ENCODE measurements at regions not wholly inside any gene's neighbourhood (a gene's known extent, or its start where the extent isn't known, plus 50 kb on each side); places are given as distances from the start of the nearest gene placed in this dataset.
"Not testable (repeated sequence)": the region's sequence is repeated elsewhere in the genome, so short reads cannot be mapped to it uniquely, and the experiment has no call there.

DNA sequence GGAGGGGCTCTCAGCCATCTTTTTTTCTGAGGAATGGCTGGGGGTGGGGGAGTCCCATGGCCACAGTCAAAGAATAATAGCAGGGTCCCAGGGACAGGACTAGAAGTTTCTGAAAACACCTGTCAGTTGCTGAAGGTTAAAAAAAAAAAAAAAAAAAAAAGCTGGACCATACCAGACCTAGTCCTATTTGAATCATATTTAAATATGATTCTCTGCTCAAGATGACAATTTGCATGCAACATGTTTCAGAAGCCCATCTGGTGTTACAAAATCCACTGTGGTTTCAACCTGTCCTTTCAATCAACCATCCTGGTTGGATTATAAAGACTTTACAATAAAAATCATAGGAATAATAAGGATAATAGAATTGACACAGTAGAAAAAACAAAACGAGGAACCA, 153.7 kb downstream of the TENT5C start:
- intact Hi-C loops (cut with DNase I): loop anchor here (10.0 kb wide), 1 partner anchor 175 kb away; no protein-coding TSS in a partner anchor
- Histone ChIP-seq H3K27ac (no peak overlapping the region), H3K36me3 (no peaks in the 10 kb centered on the region), H3K4me1 (peaks cover 5 to 10% of the 10 kb centered on the region in 2 donors), H3K27me3 (no peaks in the 10 kb centered on the region), H3K4me3 (replicated peaks in 1 of 3) (no peak overlapping the region), H3K9me3 (no peaks in the 10 kb centered on the region)
- no peak for DNase-seq
- WGBS, 2 donors: 61 to 81% methylated on average over 1 of the region's 1 CpG
- TF ChIP-seq POLR2A (IDR thresholded peaks at IDR 0.05): no peak
- TF ChIP-seq, protein P1, sequence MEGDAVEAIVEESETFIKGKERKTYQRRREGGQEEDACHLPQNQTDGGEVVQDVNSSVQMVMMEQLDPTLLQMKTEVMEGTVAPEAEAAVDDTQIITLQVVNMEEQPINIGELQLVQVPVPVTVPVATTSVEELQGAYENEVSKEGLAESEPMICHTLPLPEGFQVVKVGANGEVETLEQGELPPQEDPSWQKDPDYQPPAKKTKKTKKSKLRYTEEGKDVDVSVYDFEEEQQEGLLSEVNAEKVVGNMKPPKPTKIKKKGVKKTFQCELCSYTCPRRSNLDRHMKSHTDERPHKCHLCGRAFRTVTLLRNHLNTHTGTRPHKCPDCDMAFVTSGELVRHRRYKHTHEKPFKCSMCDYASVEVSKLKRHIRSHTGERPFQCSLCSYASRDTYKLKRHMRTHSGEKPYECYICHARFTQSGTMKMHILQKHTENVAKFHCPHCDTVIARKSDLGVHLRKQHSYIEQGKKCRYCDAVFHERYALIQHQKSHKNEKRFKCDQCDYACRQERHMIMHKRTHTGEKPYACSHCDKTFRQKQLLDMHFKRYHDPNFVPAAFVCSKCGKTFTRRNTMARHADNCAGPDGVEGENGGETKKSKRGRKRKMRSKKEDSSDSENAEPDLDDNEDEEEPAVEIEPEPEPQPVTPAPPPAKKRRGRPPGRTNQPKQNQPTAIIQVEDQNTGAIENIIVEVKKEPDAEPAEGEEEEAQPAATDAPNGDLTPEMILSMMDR (IDR thresholded peaks at IDR 0.05): no peak

DNA sequence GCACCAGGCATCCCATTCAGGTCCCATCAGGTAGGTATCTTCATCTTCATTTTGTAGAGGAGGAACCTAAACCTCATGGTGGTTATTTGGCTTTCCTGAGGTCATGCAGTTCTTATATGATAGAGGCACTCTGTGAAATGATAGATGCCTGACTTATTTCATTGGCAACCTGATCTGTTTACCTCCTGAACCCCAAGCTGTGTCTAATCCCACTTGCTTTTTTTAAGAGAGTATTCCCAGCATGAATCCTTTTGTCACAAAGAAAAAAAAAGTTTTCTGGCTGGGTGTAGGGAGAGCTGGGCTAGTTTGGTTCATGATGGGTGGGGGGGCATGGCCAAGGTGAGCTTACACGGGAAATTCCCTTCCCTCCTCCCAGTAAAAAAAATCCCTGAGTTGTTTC, 154.2 kb downstream of the TENT5C start:
- intact Hi-C loops (cut with DNase I): no loop called here
- WGBS, 2 donors: 58 to 67% methylated on average over 1 of the region's 1 CpG

DNA sequence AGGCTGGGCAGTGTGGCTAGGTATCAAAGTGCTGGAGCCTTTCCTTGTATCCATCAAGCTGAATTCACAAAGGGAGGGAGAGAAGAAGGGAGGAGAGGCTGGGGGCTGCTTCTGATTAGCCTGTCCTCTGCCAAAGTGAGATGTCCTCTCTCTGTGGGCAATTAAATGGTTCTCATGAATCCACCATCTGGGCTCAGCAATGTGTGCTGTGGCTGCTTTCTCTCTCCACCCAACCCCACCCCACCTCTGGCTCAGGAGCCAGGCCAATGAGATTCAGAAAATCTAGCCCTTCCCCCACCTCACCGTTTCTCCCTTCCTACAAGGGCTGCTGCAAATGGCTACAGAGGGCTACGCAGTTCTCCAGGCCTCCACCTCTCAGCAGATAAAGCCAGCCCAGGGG, 154.6 kb downstream of the TENT5C start:
- intact Hi-C loops (cut with DNase I): no loop called here
- Histone ChIP-seq H3K27me3 (no peaks in the 10 kb centered on the region), H3K27ac (no peak overlapping the region), H3K9me3 (no peaks in the 10 kb centered on the region), H3K4me1 (peaks cover 5 to 10% of the 10 kb centered on the region in 2 donors), H3K4me3 (replicated peaks in 1 of 3) (no peak overlapping the region), H3K36me3 (no peaks in the 10 kb centered on the region)
- 73 to 74% methylated on average over 2 of the region's 2 CpGs for WGBS, 2 donors
- TF ChIP-seq, protein P1 (IDR thresholded peaks at IDR 0.05): no peak
- TF ChIP-seq POLR2A (IDR thresholded peaks at IDR 0.05): no peak
- DNase-seq: no peak

More for the DNA sequence above, 154.2 kb downstream of the TENT5C start:
- TF ChIP-seq POLR2A (IDR thresholded peaks at IDR 0.05): no peak
- TF ChIP-seq, protein P1 (IDR thresholded peaks at IDR 0.05): no peak
- H3K9me3 ChIP-seq: no peaks in the 10 kb centered on the region
- peaks cover 5 to 10% of the 10 kb centered on the region in 2 donors for H3K4me1 ChIP-seq
- H3K27me3 ChIP-seq: no peaks in the 10 kb centered on the region
- H3K36me3 ChIP-seq: no peaks in the 10 kb centered on the region
- no peak for DNase-seq
- no peak overlapping the region for H3K4me3 ChIP-seq (replicated peaks in 1 of 3)
- no peak overlapping the region for H3K27ac ChIP-seq

DNA sequence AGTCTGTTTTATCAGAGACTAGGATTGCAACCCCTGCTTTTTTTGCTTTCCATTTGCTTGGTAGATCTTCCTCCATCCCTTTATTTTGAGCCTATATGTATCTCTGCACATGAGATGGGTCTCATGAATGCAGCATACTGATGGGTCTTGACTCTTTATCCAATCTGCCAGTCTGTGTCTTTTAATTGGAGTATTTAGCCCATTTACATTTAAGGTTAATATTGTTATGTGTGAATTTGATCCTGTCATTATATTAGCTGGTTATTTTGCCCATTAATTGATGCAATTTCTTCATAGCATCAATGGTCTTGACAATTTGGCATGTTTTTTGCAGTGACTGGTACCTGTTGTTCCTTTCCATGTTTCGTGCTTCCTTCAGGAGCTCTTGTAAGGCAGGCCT, 161.7 kb downstream of the GDAP2 start:
- WGBS, 2 donors: 79 to 84% methylated on average over 1 of the region's 1 CpG
- H3K27ac ChIP-seq; H3K27me3 ChIP-seq; H3K4me3 ChIP-seq (replicated peaks in 1 of 3); H3K36me3 ChIP-seq; H3K4me1 ChIP-seq; intact Hi-C loops (cut with DNase I); H3K9me3 ChIP-seq; DNase-seq: not testable (repeated sequence)

DNA sequence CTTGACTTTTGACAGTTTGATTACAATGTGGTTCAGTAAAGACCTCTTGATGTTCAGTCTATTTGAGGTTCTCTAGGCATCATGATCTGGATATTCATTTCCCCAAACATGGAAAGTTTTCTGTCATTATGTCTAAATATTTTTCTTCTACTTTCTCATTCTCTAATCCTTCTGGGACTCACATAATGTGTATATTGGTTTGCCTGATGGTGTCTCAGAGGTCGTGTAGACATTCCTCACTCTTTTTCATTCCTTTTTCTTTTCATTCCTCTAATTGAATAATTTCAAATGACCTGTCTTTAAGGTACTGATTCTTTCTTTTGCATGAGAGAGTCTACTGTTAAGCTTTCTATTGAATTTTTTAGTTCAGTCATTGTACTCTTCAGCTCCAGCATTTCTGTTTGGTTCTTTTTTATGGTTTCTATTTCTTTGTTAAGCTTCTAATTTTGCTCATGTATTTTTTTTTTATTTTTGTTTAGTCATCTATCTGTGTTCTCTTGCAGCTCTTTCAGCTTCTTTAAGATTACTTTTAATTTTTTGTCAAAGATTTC, 158.4 kb downstream of the GDAP2 start:
- Histone ChIP-seq H3K4me3 (replicated peaks in 1 of 3) (no peak overlapping the region), H3K9me3 (no peaks in the 10 kb centered on the region)
- no peak for DNase-seq

More for the DNA sequence above, 158.4 kb downstream of the GDAP2 start:
- Histone ChIP-seq H3K27me3 (no peaks in the 10 kb centered on the region), H3K27ac (no peak overlapping the region), H3K4me1 (no peaks in the 10 kb centered on the region), H3K36me3 (no peaks in the 10 kb centered on the region)
- intact Hi-C loops (cut with DNase I): no loop called here
- no peak for TF ChIP-seq POLR2A (IDR thresholded peaks at IDR 0.05)
- TF ChIP-seq, protein P1 (IDR thresholded peaks at IDR 0.05): no peak
- WGBS, 2 donors: 43 to 44% methylated on average over 1 of the region's 1 CpG

Data from thyroid gland (tissue), 4 donors.